ENCODE measurements at regions not wholly inside any gene's neighbourhood (a gene's known extent, or its start where the extent isn't known, plus 50 kb on each side); places are given as distances from the start of the nearest gene placed in this dataset.

GRCh38 chr9:1384816-1385215 lies 334.7 kb downstream of the DMRT2 start:
- H4K20me1 ChIP-seq (ENCODE audit: control insufficient read depth, extremely low read depth, insufficient read depth, low read length), result no peaks in the 10 kb centered on the region
- no peaks in the 10 kb centered on the region for H3K27me3 ChIP-seq (ENCODE audit: control insufficient read depth, extremely low read depth, insufficient read depth, low read length)
- DNase-seq (ENCODE audit: low read depth, low spot score) (no peak), FAIRE-seq (no peak)
- no peak overlapping the region for H3K27ac ChIP-seq (ENCODE audit: control insufficient read depth, insufficient read depth, low read length)
- no peak for TF ChIP-seq CTCF (optimal IDR thresholded peaks at IDR 0.05 in 1 of 3, IDR thresholded peaks at IDR 0.05 in 1 of 3, conservative IDR thresholded peaks at IDR 0.05 in 1 of 3; ENCODE audit: extremely low read depth in 1 of 3, insufficient read depth in 2 of 3, low read length in 3 of 3)
- TF ChIP-seq EZH2 (IDR thresholded peaks at IDR 0.05; ENCODE audit: low read length), result no peak
- H3K9ac ChIP-seq (ENCODE audit: control insufficient read depth, extremely low read depth, insufficient read depth, low read length), result no peak overlapping the region
- no peaks in the 10 kb centered on the region for H3K79me2 ChIP-seq (ENCODE audit: control insufficient read depth, insufficient read depth, low read length)
- dilution Hi-C loops (cut with MboI; ENCODE audit: extremely low pct_ligation_motif_present, low sequenced_read_pairs), result no loop called here
- no peaks in the 10 kb centered on the region for H3K9me3 ChIP-seq (ENCODE audit: control insufficient read depth, low read depth, low read length)
- H3K36me3 ChIP-seq (ENCODE audit: control insufficient read depth in 2 of 2, extremely low read depth in 1 of 2, insufficient read depth in 2 of 2, low read length in 2 of 2), result no peaks in the 10 kb centered on the region
- H3K4me2 ChIP-seq (ENCODE audit: control insufficient read depth, extremely low read depth, insufficient read depth, low read depth, low read length), result no peak overlapping the region
- H3K4me1 ChIP-seq (ENCODE audit: control insufficient read depth, extremely low read depth, insufficient read depth, low read length), result no peaks in the 10 kb centered on the region
- no peak overlapping the region for H2AFZ ChIP-seq (ENCODE audit: control insufficient read depth, low read length)
- H3K9me1 ChIP-seq (ENCODE audit: control insufficient read depth, extremely low read depth, insufficient read depth, low read length), result no peaks in the 10 kb centered on the region
- H3K4me3 ChIP-seq (ENCODE audit: control insufficient read depth in 2 of 3, extremely low read depth in 1 of 3, insufficient read depth in 2 of 3, low read depth in 1 of 3, low read length in 3 of 3), result no peak overlapping the region

DNA sequence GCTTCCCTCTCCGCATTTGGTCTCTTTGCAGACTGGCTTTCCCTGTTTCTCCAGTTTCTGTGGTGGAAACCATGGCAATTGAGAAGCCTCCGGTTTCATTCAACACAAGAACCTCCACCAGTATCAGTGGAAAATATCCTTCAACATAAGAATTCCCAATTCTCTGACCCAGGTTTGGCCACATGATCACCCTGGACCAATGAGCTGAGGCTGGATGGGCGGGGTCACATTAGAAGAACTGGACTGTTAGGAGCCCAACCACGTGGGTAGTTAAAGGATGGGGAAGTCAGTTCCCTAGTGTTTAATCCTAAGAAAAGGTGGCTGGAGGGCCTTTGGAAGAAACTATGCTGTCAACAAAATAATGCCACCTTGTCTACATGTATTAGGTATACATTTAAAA lies 336.3 kb downstream of the DMRT2 start:
- dilution Hi-C loops (cut with MboI; ENCODE audit: extremely low pct_ligation_motif_present, low sequenced_read_pairs), result no loop called here
- Histone ChIP-seq H3K79me2 (ENCODE audit: control insufficient read depth, insufficient read depth, low read length) (no peaks in the 10 kb centered on the region), H4K20me1 (ENCODE audit: control insufficient read depth, extremely low read depth, insufficient read depth, low read length) (no peaks in the 10 kb centered on the region), H3K9me3 (ENCODE audit: control insufficient read depth, low read depth, low read length) (no peaks in the 10 kb centered on the region), H3K27me3 (ENCODE audit: control insufficient read depth, extremely low read depth, insufficient read depth, low read length) (no peaks in the 10 kb centered on the region), H3K4me2 (ENCODE audit: control insufficient read depth, extremely low read depth, insufficient read depth, low read depth, low read length) (no peak overlapping the region), H3K27ac (ENCODE audit: control insufficient read depth, insufficient read depth, low read length) (no peak overlapping the region), H3K4me1 (ENCODE audit: control insufficient read depth, extremely low read depth, insufficient read depth, low read length) (no peaks in the 10 kb centered on the region), H3K36me3 (ENCODE audit: control insufficient read depth in 2 of 2, extremely low read depth in 1 of 2, insufficient read depth in 2 of 2, low read length in 2 of 2) (no peaks in the 10 kb centered on the region), H3K4me3 (ENCODE audit: control insufficient read depth in 2 of 3, extremely low read depth in 1 of 3, insufficient read depth in 2 of 3, low read depth in 1 of 3, low read length in 3 of 3) (no peak overlapping the region), H2AFZ (ENCODE audit: control insufficient read depth, low read length) (no peak overlapping the region), H3K9ac (ENCODE audit: control insufficient read depth, extremely low read depth, insufficient read depth, low read length) (no peak overlapping the region), H3K9me1 (ENCODE audit: control insufficient read depth, extremely low read depth, insufficient read depth, low read length) (no peaks in the 10 kb centered on the region)
- TF ChIP-seq CTCF (optimal IDR thresholded peaks at IDR 0.05 in 1 of 3, IDR thresholded peaks at IDR 0.05 in 1 of 3, conservative IDR thresholded peaks at IDR 0.05 in 1 of 3; ENCODE audit: extremely low read depth in 1 of 3, insufficient read depth in 2 of 3, low read length in 3 of 3) (no peak), EZH2 (IDR thresholded peaks at IDR 0.05; ENCODE audit: low read length) (no peak)
- DNase-seq (ENCODE audit: low read depth, low spot score), result no peak
- no peak for FAIRE-seq
